ENCODE measurements at regions not wholly inside any gene's neighbourhood (a gene's known extent, or its start where the extent isn't known, plus 50 kb on each side); places are given as distances from the start of the nearest gene placed in this dataset.

- POLR2A ChIA-PET (ENCODE audit: partially characterized antibody), result no interaction called here
- TF ChIP-seq SAP30 (IDR thresholded peaks at IDR 0.05; ENCODE audit: insufficient read depth, insufficient replicate concordance, low read length) (no peak), EP300 (IDR thresholded peaks at IDR 0.05; ENCODE audit: borderline replicate concordance in 1 of 2, low read depth in 2 of 2, low read length in 2 of 2) (no peak), TAF1 (IDR thresholded peaks at IDR 0.05; ENCODE audit: low read depth, low read length) (no peak), KDM5A (IDR thresholded peaks at IDR 0.05; ENCODE audit: low read length) (no peak), JUND (IDR thresholded peaks at IDR 0.05; ENCODE audit: low read length) (no peak), PHF8 (conservative IDR thresholded peaks at IDR 0.05; ENCODE audit: low read depth, low read length) (no peak), TAF7 (optimal IDR thresholded peaks at IDR 0.05; ENCODE audit: borderline replicate concordance, low read depth, low read length) (no peak), SP2 (IDR thresholded peaks at IDR 0.05; ENCODE audit: low read length) (no peak), RFX5 (IDR thresholded peaks at IDR 0.05; ENCODE audit: borderline replicate concordance, low read depth, low read length) (no peak), HDAC2 (IDR thresholded peaks at IDR 0.05; ENCODE audit: borderline replicate concordance in 1 of 2, low read depth in 2 of 2, low read length in 2 of 2) (no peak)
- TF ChIP-seq, protein P1, sequence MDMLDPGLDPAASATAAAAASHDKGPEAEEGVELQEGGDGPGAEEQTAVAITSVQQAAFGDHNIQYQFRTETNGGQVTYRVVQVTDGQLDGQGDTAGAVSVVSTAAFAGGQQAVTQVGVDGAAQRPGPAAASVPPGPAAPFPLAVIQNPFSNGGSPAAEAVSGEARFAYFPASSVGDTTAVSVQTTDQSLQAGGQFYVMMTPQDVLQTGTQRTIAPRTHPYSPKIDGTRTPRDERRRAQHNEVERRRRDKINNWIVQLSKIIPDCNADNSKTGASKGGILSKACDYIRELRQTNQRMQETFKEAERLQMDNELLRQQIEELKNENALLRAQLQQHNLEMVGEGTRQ (IDR thresholded peaks at IDR 0.05; ENCODE audit: low read length), result no peak
Observed at GRCh38 chr7:68679459-68680234, 918.6 kb upstream of the AUTS2 start.

More at GRCh38 chr7:68679459-68680234, 918.6 kb upstream of the AUTS2 start:
- Histone ChIP-seq H4K5ac (ENCODE audit: insufficient read length, low read depth, low read length) (no peak overlapping the region), H2BK5ac (ENCODE audit: low read depth, low read length) (no peak overlapping the region), H3K14ac (ENCODE audit: insufficient read length) (no peak overlapping the region), H3K27me3 (replicated peaks in 1 of 4; ENCODE audit: control insufficient read depth in 3 of 4, extremely low read depth in 1 of 4, insufficient read depth in 3 of 4, low read length in 3 of 4) (no peaks in the 10 kb centered on the region), H4K91ac (replicated peaks; ENCODE audit: insufficient read length, low read length) (no peak overlapping the region), H4K8ac (ENCODE audit: extremely low read depth, insufficient read depth, low read length) (no peak overlapping the region), H3K18ac (ENCODE audit: extremely low read depth, low read length) (no peak overlapping the region), H3K4me2 (ENCODE audit: insufficient read depth in 1 of 2, low read depth in 2 of 2, low read length in 2 of 2) (no peak overlapping the region), H3K9me3 (ENCODE audit: insufficient read depth in 2 of 2, low read depth in 1 of 2, low read length in 1 of 2) (no peaks in the 10 kb centered on the region), H3K23ac (ENCODE audit: insufficient read length) (no peak overlapping the region), H2BK20ac (ENCODE audit: low read length) (no peak overlapping the region), H3K4ac (replicated peaks; ENCODE audit: insufficient read length, low read depth, low read length) (no peak overlapping the region), H3K36me3 (ENCODE audit: control insufficient read depth in 2 of 4, insufficient read depth in 4 of 4, low read length in 3 of 4) (no peaks in the 10 kb centered on the region), H2AFZ (ENCODE audit: low read length) (no peak overlapping the region), H3K4me3 (ENCODE audit: extremely low read depth in 1 of 4, insufficient read depth in 2 of 4, low read depth in 3 of 4, low read length in 4 of 4) (no peak overlapping the region), H3K23me2 (ENCODE audit: low read depth, low read length) (no peaks in the 10 kb centered on the region), H2BK15ac (ENCODE audit: low read length) (no peak overlapping the region), H3K27ac (ENCODE audit: low read depth, low read length) (no peak overlapping the region), H4K20me1 (replicated peaks in 1 of 2; ENCODE audit: control insufficient read depth in 1 of 2, insufficient read depth in 2 of 2, low read length in 2 of 2) (no peaks in the 10 kb centered on the region), H3K9ac (replicated peaks in 1 of 4; ENCODE audit: extremely low read depth in 1 of 4, low read depth in 3 of 4, low read length in 3 of 4) (no peak overlapping the region), H3K4me1 (replicated peaks in 1 of 4; ENCODE audit: control insufficient read depth in 3 of 4, insufficient read depth in 4 of 4, low read length in 3 of 4) (peaks cover 0 to 3% (median 0%) of the 10 kb centered on the region in 4 experiments; a peak in 1 of 7 replicates), H3K79me1 (ENCODE audit: low read depth, low read length) (no peaks in the 10 kb centered on the region), H2AK5ac (ENCODE audit: low read depth, low read length) (no peak overlapping the region), H2BK12ac (ENCODE audit: low read depth, low read length) (no peak overlapping the region), H3K56ac (replicated peaks; ENCODE audit: insufficient read length, low read depth, low read length) (no peak overlapping the region), H3K79me2 (ENCODE audit: control insufficient read depth in 1 of 2, insufficient read depth in 2 of 2, low read length in 2 of 2) (no peaks in the 10 kb centered on the region), H2BK120ac (replicated peaks; ENCODE audit: low read depth, low read length) (no peak overlapping the region)
- CTCF ChIA-PET (ENCODE audit: partially characterized antibody), result interaction anchor here (0.6 kb wide), 1 partner anchor 1064 kb away, joined by 3 read pairs; no protein-coding TSS in a partner anchor
- 87% methylated on average over 7 of the region's 7 CpGs; no CpG with 5 or more reads in 1 of the 2 experiments for WGBS, 2 experiments (ENCODE audit: extremely low coverage in 1 of 2, insufficient coverage in 1 of 2, insufficient read length in 1 of 2, insufficient replicate concordance in 2 of 2, low coverage in 1 of 2, low lambda C conversion rate in 2 of 2, missing lambda C conversion rate in 1 of 2)
- FAIRE-seq (no peak), DNase-seq (ENCODE audit: low read depth in 1 of 2, low spot score in 2 of 2) (no peak)

Data from H1 (cell line).